Ovary (tissue), 7 donors: ENCODE measurements at regions not wholly inside any gene's neighbourhood (a gene's known extent, or its start where the extent isn't known, plus 50 kb on each side); places are given as distances from the start of the nearest gene placed in this dataset.

ENCODE experiments used
- DNase-seq, 5 donors: peaks; one replicate each; pipeline ENCODE4 v3.0.0-alpha.2; 2019 to 2020
- H3K27ac ChIP-seq, 2 donors: fragments of 200-600 bp; one replicate each; pipeline versions ENCODE4 v1.5.1 to v1.8.0; 2019 to 2022
- H3K27me3 ChIP-seq: fragments of 200-600 bp; one replicate; pipeline ENCODE4 v1.8.0; 2022
- H3K36me3 ChIP-seq: fragments of 200-600 bp; sonication (generic); one replicate; pipeline ENCODE4 v1.5.1; 2019
- H3K4me1 ChIP-seq: one replicate; pipeline ENCODE4 v1.8.1; 2013; ENCODE audit warnings: mild to moderate bottlenecking, moderate library complexity; ENCODE audit not compliant: insufficient read depth
- H3K4me3 ChIP-seq: fragments of 200-600 bp; sonication (generic); one replicate; pipeline ENCODE4 v1.5.1; 2017
- H3K9me3 ChIP-seq, 2 donors: fragments of 200-600 bp in 1 of 2; sonication (generic) in 1 of 2; one replicate each; pipeline versions ENCODE4 v1.5.1 to v1.8.1; 2013 to 2019; ENCODE audit warnings: mild to moderate bottlenecking in 1 of 2, moderate library complexity in 1 of 2
- EP300 ChIP-seq: sonication (generic); formaldehyde crosslinking; IDR thresholded peaks from one replicate; pipeline ENCODE4 v1.6.1; 2017; ENCODE audit warnings: antibody characterized with exemption
- POLR2A ChIP-seq: fragments of 450-650 bp; IDR thresholded peaks from one replicate; pipeline ENCODE4 v1.6.1; 2017; ENCODE audit warnings: antibody characterized with exemption, mild to moderate bottlenecking, moderate library complexity
- WGBS, 3 donors: extraction: QIAGEN DNeasy Blood & Tissue Kit in 1 of 3; methylation state at CpG; one replicate each; pipeline versions ENCODE4 v1.1.5 to v1.1.7; 2013 to 2017; 5-methylcytosine and 5-hydroxymethylcytosine counted together
- intact Hi-C, 4 donors: fragments of 100-400 bp; cut with DNase I; formaldehyde crosslinking; loops; one replicate each; pipeline versions ENCODE4 v1.11.0 to v1.15.1; 2022 to 2023
- TF ChIP-seq, protein P1 (sequence below), 3 donors: fragments of 450-650 bp in 2 of 3; fragments of 200-600 bp in 1 of 3; IDR thresholded peaks; one replicate each; pipeline versions ENCODE4 v1.5.1 to v1.8.0; 2016 to 2022; ENCODE audit warnings: antibody characterized with exemption in 3 of 3, mild to moderate bottlenecking in 1 of 3
- donor health status: DM: no; HTN: no; CAD: no; lungs with moderate emphysema.
- donor health status: DM: no; HTN: no; CAD: no.
- donor health status: Bipolar disorder and iron deficiency.
- donor health status: DM: no; HTN: no; CAD: no.
- donor health status: DM: yes; HTN: yes; CAD: no.

DNA sequence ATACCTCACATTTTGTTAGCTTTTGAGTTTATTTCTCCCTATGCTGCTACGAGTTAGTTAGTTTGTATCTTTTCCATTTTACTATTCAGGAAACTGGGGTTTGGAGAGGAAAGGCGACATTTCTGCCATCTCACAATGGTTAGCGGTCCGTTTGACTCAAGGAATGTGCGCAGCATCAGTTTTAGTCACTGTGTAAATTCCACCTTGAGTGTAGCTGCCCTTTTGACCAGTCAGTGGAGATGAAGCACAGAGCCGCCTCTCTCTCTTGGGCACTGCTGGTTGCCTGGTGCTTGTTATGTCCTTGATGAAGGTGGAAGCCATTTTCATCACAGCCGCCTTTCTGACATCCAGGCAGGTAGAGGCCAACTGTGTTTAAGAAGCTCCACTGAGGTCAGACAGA, 185.5 kb downstream of the SCP2D1 start:
- WGBS, 3 donors = 90 to 95% (median 93%) methylated on average over 7 of the region's 7 CpGs
- TF ChIP-seq, protein P1, sequence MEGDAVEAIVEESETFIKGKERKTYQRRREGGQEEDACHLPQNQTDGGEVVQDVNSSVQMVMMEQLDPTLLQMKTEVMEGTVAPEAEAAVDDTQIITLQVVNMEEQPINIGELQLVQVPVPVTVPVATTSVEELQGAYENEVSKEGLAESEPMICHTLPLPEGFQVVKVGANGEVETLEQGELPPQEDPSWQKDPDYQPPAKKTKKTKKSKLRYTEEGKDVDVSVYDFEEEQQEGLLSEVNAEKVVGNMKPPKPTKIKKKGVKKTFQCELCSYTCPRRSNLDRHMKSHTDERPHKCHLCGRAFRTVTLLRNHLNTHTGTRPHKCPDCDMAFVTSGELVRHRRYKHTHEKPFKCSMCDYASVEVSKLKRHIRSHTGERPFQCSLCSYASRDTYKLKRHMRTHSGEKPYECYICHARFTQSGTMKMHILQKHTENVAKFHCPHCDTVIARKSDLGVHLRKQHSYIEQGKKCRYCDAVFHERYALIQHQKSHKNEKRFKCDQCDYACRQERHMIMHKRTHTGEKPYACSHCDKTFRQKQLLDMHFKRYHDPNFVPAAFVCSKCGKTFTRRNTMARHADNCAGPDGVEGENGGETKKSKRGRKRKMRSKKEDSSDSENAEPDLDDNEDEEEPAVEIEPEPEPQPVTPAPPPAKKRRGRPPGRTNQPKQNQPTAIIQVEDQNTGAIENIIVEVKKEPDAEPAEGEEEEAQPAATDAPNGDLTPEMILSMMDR (IDR thresholded peaks at IDR 0.05) = no peak
- no peak for TF ChIP-seq POLR2A
- no peak for TF ChIP-seq EP300
- Histone ChIP-seq H3K9me3 (no peaks in the 10 kb centered on the region), H3K4me3 (no peak overlapping the region), H3K36me3 (no peaks in the 10 kb centered on the region), H3K27me3 (no peaks in the 10 kb centered on the region), H3K4me1 (no peaks in the 10 kb centered on the region), H3K27ac (no peak overlapping the region)
- DNase-seq = no peak
- intact Hi-C loops = no loop called here

DNA sequence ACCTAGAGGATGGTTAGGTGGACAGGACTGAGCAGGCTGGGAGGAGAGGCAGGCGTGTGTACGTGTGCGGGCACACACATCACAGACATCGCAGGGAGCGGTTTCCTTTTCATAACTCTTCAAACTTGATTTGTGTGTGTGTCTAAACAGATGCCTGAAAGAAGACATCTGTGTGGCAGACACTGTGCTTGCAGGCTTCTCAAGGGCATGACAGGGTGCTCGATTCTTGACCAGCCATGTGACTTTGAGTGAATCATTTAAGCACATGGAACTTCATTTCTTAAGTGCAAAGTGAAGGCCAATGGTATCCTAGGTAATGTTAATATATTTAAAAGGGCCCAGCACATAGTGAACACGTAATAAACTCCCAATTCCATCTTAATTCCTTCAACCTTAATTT, 186.5 kb downstream of the SCP2D1 start:
- no peak overlapping the region for H3K27ac ChIP-seq
- 65 to 72% (median 69%) methylated on average over 7 of the region's 7 CpGs for WGBS, 3 donors
- TF ChIP-seq, protein P1 (IDR thresholded peaks at IDR 0.05) = no peak
- TF ChIP-seq EP300 (no peak), POLR2A (no peak)

DNA sequence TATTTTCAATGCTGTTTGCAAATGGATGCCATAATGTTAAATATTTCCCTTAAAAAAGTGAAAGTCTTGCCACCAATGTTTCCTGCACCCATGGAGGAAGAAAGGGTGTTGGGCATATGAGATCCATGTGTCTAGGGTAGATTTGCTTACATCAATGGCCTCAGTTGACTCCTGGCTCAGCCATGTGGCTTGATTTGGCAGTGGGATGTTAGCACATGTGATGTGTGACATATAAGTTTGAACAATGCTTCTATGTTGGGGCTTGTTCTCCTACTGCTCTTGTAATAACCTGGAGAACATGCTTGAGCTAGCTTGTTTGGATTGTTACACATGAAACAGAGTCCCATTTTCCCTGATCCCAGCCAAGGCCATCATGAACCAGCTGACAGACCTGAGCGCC, 187.6 kb downstream of the SCP2D1 start:
- Histone ChIP-seq H3K27me3 (no peaks in the 10 kb centered on the region), H3K4me3 (no peak overlapping the region), H3K4me1 (no peaks in the 10 kb centered on the region), H3K36me3 (no peaks in the 10 kb centered on the region), H3K27ac (no peak overlapping the region), H3K9me3 (no peaks in the 10 kb centered on the region)
- DNase-seq = no peak
- 96 to 100% (median 96%) methylated on average over 1 of the region's 1 CpG for WGBS, 3 donors
- TF ChIP-seq, protein P1 (IDR thresholded peaks at IDR 0.05) = no peak
- no peak for TF ChIP-seq EP300
- intact Hi-C loops = no loop called here

More for the DNA sequence above, 186.5 kb downstream of the SCP2D1 start:
- Histone ChIP-seq H3K9me3 (no peaks in the 10 kb centered on the region), H3K4me1 (no peaks in the 10 kb centered on the region), H3K27me3 (no peaks in the 10 kb centered on the region), H3K4me3 (no peak overlapping the region), H3K36me3 (no peaks in the 10 kb centered on the region)
- intact Hi-C loops = no loop called here
- DNase-seq = no peak

DNA sequence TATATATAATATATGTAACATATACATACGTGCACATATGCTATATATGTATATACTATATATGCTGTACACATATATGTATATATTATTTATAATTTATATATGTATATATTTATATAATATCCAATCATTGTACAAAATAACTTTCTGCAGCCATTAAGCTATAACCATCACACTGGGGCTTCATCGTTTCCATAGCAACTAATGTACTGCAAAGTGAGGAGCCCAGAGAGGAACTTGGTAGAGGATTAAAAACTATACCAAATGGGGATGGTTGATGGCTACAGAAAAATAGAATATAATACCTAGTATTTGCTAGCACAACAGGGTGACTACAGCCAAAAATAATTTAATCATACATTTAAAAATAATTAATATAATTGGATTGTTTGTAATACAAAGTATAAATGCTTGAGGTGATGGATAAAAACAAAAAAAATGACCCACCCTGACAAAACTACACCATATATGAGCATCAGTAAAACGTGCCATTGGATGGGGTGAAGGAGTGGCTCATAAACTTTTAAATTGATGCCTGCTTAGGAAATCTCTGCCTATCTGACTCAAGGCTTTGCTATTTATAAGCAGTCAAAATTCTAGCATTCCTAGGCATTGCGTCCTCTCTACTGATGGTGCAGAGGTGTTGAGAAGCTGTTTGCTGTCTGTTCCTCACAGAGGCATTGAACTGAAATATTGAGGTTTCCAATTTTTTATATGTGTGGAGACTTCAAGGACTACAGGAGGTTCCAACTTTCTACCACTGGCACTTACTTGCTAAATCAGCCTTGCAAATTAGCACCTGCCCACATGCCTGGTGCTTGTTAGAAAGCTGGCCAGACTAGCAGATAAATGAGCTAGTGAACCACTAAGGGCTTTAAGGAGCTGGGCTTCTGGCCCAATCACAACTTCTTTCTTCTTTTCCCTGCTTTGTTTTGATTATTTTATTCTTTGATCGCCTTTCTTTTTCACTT, 190.1 kb downstream of the SCP2D1 start:
- 75 to 80% (median 76%) methylated on average over 5 of the region's 5 CpGs for WGBS, 3 donors
- intact Hi-C loops = no loop called here

More for the DNA sequence above, 190.1 kb downstream of the SCP2D1 start:
- Histone ChIP-seq H3K27me3 (no peaks in the 10 kb centered on the region), H3K4me1 (no peaks in the 10 kb centered on the region), H3K4me3 (no peak overlapping the region), H3K36me3 (no peaks in the 10 kb centered on the region), H3K27ac (no peak overlapping the region), H3K9me3 (no peaks in the 10 kb centered on the region)
- no peak for DNase-seq
- no peak for TF ChIP-seq POLR2A
- TF ChIP-seq, protein P1 (IDR thresholded peaks at IDR 0.05) = no peak
- no peak for TF ChIP-seq EP300
